ENCODE measurements at regions not wholly inside any gene's neighbourhood (a gene's known extent, or its start where the extent isn't known, plus 50 kb on each side); places are given as distances from the start of the nearest gene placed in this dataset.
"Not testable (repeated sequence)": the region's sequence is repeated elsewhere in the genome, so short reads cannot be mapped to it uniquely, and the experiment has no call there.

DNA sequence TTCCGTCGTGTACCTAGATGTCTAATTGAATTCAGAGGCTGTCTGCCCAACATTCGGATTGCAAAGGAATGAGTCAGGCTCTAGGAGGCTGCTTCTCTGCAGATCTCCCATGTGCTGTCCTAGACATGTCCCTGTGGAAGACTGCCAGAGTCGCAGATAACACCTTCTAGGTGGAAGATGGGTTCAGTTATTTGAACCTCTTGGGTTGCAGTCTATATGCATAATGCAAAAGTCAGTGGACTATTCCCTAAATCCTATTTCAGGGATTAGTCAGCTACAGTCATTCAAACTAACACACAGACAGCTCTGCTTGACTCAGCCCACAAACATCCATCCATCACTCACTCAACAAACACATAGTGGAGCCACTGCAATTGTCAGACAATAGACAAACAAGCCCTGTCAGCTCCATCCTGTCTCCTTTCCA, 300.0 kb upstream of the CTNNB1 start:
- in situ Hi-C loops (cut with MboI), result no loop called here
- H3K9me3 ChIP-seq (ENCODE audit: low read depth), result no peaks in the 10 kb centered on the region
- no peaks in the 10 kb centered on the region for H3K9me2 ChIP-seq (ENCODE audit: insufficient read depth)
- H3K36me3 ChIP-seq (ENCODE audit: low read depth), result no peaks in the 10 kb centered on the region
- no peak overlapping the region for H3K9ac ChIP-seq
- no peaks in the 10 kb centered on the region for H4K20me1 ChIP-seq (ENCODE audit: insufficient read depth)
- WGBS, 2 experiments (ENCODE audit: low coverage in 1 of 2, low lambda C conversion rate in 2 of 2, missing lambda C conversion rate in 2 of 2), result 16 to 20% methylated on average over 4 of the region's 4 CpGs
- no peak overlapping the region for H3K4me2 ChIP-seq (ENCODE audit: unreplicated experiment)
- DNase-seq, result peak; percentile 51
- no peaks in the 10 kb centered on the region for H3K4me1 ChIP-seq (ENCODE audit: insufficient read depth)
- no peak overlapping the region for H3K27ac ChIP-seq
- no peaks in the 10 kb centered on the region for H3K79me2 ChIP-seq (ENCODE audit: insufficient read depth)
- no peak overlapping the region for H3K4me3 ChIP-seq
- TF ChIP-seq EZH2 (IDR thresholded peaks at IDR 0.05; ENCODE audit: insufficient read depth, poor library complexity, severe bottlenecking) (no peak), EZH2phosphoT487 (IDR thresholded peaks at IDR 0.05; ENCODE audit: insufficient read depth, low read depth) (no peak)
- no peaks in the 10 kb centered on the region for H3K27me3 ChIP-seq (replicated peaks; ENCODE audit: insufficient read depth)
- H3F3A ChIP-seq (ENCODE audit: insufficient read depth), result no peaks in the 10 kb centered on the region
- no peak overlapping the region for H2AFZ ChIP-seq

GRCh38 chr3:40901298-40901697, 298.0 kb upstream of the CTNNB1 start:
- H2AFZ ChIP-seq, result no peak overlapping the region
- H3K9me2 ChIP-seq (ENCODE audit: insufficient read depth), result no peaks in the 10 kb centered on the region
- H3K79me2 ChIP-seq (ENCODE audit: insufficient read depth), result no peaks in the 10 kb centered on the region
- H3K4me3 ChIP-seq, result no peak overlapping the region
- H4K20me1 ChIP-seq (ENCODE audit: insufficient read depth), result no peaks in the 10 kb centered on the region
- H3K27ac ChIP-seq, result no peak overlapping the region
- TF ChIP-seq EZH2phosphoT487 (IDR thresholded peaks at IDR 0.05; ENCODE audit: insufficient read depth, low read depth) (no peak), EZH2 (IDR thresholded peaks at IDR 0.05; ENCODE audit: insufficient read depth, poor library complexity, severe bottlenecking) (no peak)
- H3K27me3 ChIP-seq (replicated peaks; ENCODE audit: insufficient read depth), result no peaks in the 10 kb centered on the region
- H3K36me3 ChIP-seq (ENCODE audit: low read depth), result no peaks in the 10 kb centered on the region
- no peak overlapping the region for H3K9ac ChIP-seq
- no peaks in the 10 kb centered on the region for H3K9me3 ChIP-seq (ENCODE audit: low read depth)
- in situ Hi-C loops (cut with MboI), result no loop called here
- H3K4me1 ChIP-seq (ENCODE audit: insufficient read depth), result no peaks in the 10 kb centered on the region
- no peak overlapping the region for H3K4me2 ChIP-seq (ENCODE audit: unreplicated experiment)
- DNase-seq, result no peak
- no peaks in the 10 kb centered on the region for H3F3A ChIP-seq (ENCODE audit: insufficient read depth)
- 61 to 74% methylated on average over 3 of the region's 3 CpGs for WGBS, 2 experiments (ENCODE audit: low coverage in 1 of 2, low lambda C conversion rate in 2 of 2, missing lambda C conversion rate in 2 of 2)

DNA sequence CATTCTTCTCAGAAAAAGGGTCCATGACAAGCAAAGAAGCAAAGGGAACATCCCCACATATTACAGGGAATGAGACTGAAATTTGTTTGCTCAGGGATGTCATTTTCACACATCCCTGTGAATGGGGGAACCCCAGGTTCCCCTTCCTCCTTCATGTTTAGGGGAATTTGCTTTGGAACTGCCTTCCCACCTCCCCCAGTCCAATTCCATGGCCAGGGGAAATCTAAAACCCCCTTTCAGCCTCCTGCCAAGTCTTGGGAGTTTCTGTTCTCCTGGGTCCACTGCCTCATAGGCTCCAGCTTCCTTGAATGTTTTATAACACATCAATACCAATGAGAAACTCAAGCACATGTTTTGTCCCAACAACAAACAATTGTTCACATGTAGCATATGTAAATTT, 297.5 kb upstream of the CTNNB1 start:
- in situ Hi-C loops (cut with MboI), result no loop called here
- no peak for TF ChIP-seq EZH2phosphoT487 (IDR thresholded peaks at IDR 0.05; ENCODE audit: insufficient read depth, low read depth)
- no peak for TF ChIP-seq EZH2 (IDR thresholded peaks at IDR 0.05; ENCODE audit: insufficient read depth, poor library complexity, severe bottlenecking)
- no peaks in the 10 kb centered on the region for H3F3A ChIP-seq (ENCODE audit: insufficient read depth)
- no peak for DNase-seq
- no peaks in the 10 kb centered on the region for H3K4me1 ChIP-seq (ENCODE audit: insufficient read depth)
- no peak overlapping the region for H3K4me2 ChIP-seq (ENCODE audit: unreplicated experiment)
- no peaks in the 10 kb centered on the region for H3K9me2 ChIP-seq (ENCODE audit: insufficient read depth)
- no peak overlapping the region for H3K4me3 ChIP-seq
- H4K20me1 ChIP-seq (ENCODE audit: insufficient read depth), result no peaks in the 10 kb centered on the region
- no peaks in the 10 kb centered on the region for H3K79me2 ChIP-seq (ENCODE audit: insufficient read depth)
- H3K36me3 ChIP-seq (ENCODE audit: low read depth), result no peaks in the 10 kb centered on the region
- H3K9me3 ChIP-seq (ENCODE audit: low read depth), result no peaks in the 10 kb centered on the region
- no peak overlapping the region for H3K27ac ChIP-seq
- no peaks in the 10 kb centered on the region for H3K27me3 ChIP-seq (replicated peaks; ENCODE audit: insufficient read depth)
- no peak overlapping the region for H2AFZ ChIP-seq
- no peak overlapping the region for H3K9ac ChIP-seq

DNA sequence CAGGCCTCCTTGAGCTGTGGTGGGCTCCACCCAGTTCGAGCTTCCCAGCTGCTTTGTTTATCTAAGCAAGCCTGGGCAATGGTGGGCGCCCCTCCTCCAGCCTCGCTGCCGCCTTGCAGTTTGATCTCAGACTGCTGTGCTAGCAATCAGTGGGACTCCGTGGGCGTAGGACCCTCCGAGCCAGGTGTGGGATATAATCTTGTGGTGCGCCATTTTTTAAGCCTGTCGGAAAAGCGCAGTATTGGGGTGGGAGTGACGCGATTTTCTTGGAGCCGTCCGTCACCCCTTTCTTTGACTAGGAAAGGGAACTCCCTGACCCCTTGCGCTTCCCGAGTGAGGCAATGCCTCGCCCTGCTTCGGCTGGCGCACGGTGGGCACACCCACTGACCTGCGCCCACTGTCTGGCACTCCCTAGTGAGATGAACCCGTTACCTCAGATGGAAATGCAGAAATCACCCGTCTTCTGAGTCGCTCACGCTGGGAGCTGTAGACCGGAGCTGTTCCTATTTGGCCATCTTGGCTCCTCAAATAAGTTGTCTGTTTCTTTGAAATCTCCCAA, 291.3 kb upstream of the CTNNB1 start:
- H3K9me2 ChIP-seq (ENCODE audit: insufficient read depth); in situ Hi-C loops (cut with MboI); H3K27me3 ChIP-seq (replicated peaks; ENCODE audit: insufficient read depth); H3K4me3 ChIP-seq; H3K9ac ChIP-seq; DNase-seq; H3K36me3 ChIP-seq (ENCODE audit: low read depth); H3F3A ChIP-seq (ENCODE audit: insufficient read depth); H2AFZ ChIP-seq; H3K79me2 ChIP-seq (ENCODE audit: insufficient read depth); H3K9me3 ChIP-seq (ENCODE audit: low read depth); H4K20me1 ChIP-seq (ENCODE audit: insufficient read depth); H3K27ac ChIP-seq; H3K4me1 ChIP-seq (ENCODE audit: insufficient read depth); H3K4me2 ChIP-seq (ENCODE audit: unreplicated experiment): not testable (repeated sequence)
- WGBS, 2 experiments (ENCODE audit: low coverage in 1 of 2, low lambda C conversion rate in 2 of 2, missing lambda C conversion rate in 2 of 2), result 68 to 69% methylated on average over 25 of the region's 26 CpGs

- no peaks in the 10 kb centered on the region for H3K36me3 ChIP-seq (ENCODE audit: low read depth)
- DNase-seq, result no peak
- no peaks in the 10 kb centered on the region for H3F3A ChIP-seq (ENCODE audit: insufficient read depth)
- WGBS, 2 experiments (ENCODE audit: low coverage in 1 of 2, low lambda C conversion rate in 2 of 2, missing lambda C conversion rate in 2 of 2), result 19 to 28% methylated on average over 3 of the region's 3 CpGs
- no peak overlapping the region for H3K4me3 ChIP-seq
- no peak overlapping the region for H3K4me2 ChIP-seq (ENCODE audit: unreplicated experiment)
- H3K27ac ChIP-seq, result no peak overlapping the region
- no peak overlapping the region for H2AFZ ChIP-seq
- in situ Hi-C loops (cut with MboI), result no loop called here
- H3K27me3 ChIP-seq (replicated peaks; ENCODE audit: insufficient read depth), result no peaks in the 10 kb centered on the region
- no peaks in the 10 kb centered on the region for H3K9me2 ChIP-seq (ENCODE audit: insufficient read depth)
- no peak overlapping the region for H3K9ac ChIP-seq
- H4K20me1 ChIP-seq (ENCODE audit: insufficient read depth), result no peaks in the 10 kb centered on the region
- H3K4me1 ChIP-seq (ENCODE audit: insufficient read depth), result no peaks in the 10 kb centered on the region
- H3K9me3 ChIP-seq (ENCODE audit: low read depth), result no peaks in the 10 kb centered on the region
- TF ChIP-seq EZH2 (IDR thresholded peaks at IDR 0.05; ENCODE audit: insufficient read depth, poor library complexity, severe bottlenecking), result no peak
- TF ChIP-seq EZH2phosphoT487 (IDR thresholded peaks at IDR 0.05; ENCODE audit: insufficient read depth, low read depth), result no peak
- no peaks in the 10 kb centered on the region for H3K79me2 ChIP-seq (ENCODE audit: insufficient read depth)
Measured at GRCh38 chr3:40908612-40909011, 290.7 kb upstream of the CTNNB1 start.
